Esophagus (tissue), 2 donors: ENCODE measurements at regions not wholly inside any gene's neighbourhood (a gene's known extent, or its start where the extent isn't known, plus 50 kb on each side); places are given as distances from the start of the nearest gene placed in this dataset.
A peak's percentile ranks its signal among the peaks of the same experiment; 100 is the strongest.

Experiments
- H3K27ac ChIP-seq, 2 donors: one replicate each; pipeline ENCODE4 v1.5.1; 2013; ENCODE audit warnings: low read depth in 2 of 2, mild to moderate bottlenecking in 2 of 2, inconsistent platforms in 1 of 2, low read length in 1 of 2, moderate library complexity in 1 of 2
- H3K27me3 ChIP-seq, 2 donors: one replicate each; pipeline ENCODE4 v1.6.1; 2013; ENCODE audit warnings: low read length in 2 of 2, control low read depth in 1 of 2, mild to moderate bottlenecking in 1 of 2; ENCODE audit not compliant: insufficient read depth in 2 of 2, control insufficient read depth in 1 of 2
- H3K36me3 ChIP-seq, 2 donors: one replicate each; pipeline ENCODE4 v1.6.1; 2013; ENCODE audit warnings: low read length in 1 of 2; ENCODE audit not compliant: control insufficient read depth in 2 of 2, insufficient read depth in 2 of 2
- H3K4me1 ChIP-seq, 2 donors: one replicate each; pipeline ENCODE4 v1.6.1; 2013; ENCODE audit warnings: low read length in 1 of 2; ENCODE audit not compliant: control insufficient read depth in 2 of 2, insufficient read depth in 2 of 2
- H3K4me3 ChIP-seq, 2 donors: one replicate each; pipeline ENCODE4 v1.5.1; 2013; ENCODE audit warnings: low read length in 2 of 2, mild to moderate bottlenecking in 2 of 2, low read depth in 1 of 2, moderate library complexity in 1 of 2
- H3K9me3 ChIP-seq, 2 donors: one replicate each; pipeline ENCODE4 v1.6.1; 2013; ENCODE audit warnings: mild to moderate bottlenecking in 2 of 2, low read depth in 1 of 2, low read length in 1 of 2, moderate library complexity in 1 of 2; ENCODE audit not compliant: control insufficient read depth in 2 of 2, insufficient read depth in 1 of 2
- WGBS, 2 donors: extraction: QIAGEN DNeasy Blood & Tissue Kit; methylation state at CpG; one replicate each; pipeline ENCODE4 v1.1.7; 2013; 5-methylcytosine and 5-hydroxymethylcytosine counted together
- donor health status: healthy with polysubstance abuse.
- donor health status: Bipolar disorder and iron deficiency.

DNA sequence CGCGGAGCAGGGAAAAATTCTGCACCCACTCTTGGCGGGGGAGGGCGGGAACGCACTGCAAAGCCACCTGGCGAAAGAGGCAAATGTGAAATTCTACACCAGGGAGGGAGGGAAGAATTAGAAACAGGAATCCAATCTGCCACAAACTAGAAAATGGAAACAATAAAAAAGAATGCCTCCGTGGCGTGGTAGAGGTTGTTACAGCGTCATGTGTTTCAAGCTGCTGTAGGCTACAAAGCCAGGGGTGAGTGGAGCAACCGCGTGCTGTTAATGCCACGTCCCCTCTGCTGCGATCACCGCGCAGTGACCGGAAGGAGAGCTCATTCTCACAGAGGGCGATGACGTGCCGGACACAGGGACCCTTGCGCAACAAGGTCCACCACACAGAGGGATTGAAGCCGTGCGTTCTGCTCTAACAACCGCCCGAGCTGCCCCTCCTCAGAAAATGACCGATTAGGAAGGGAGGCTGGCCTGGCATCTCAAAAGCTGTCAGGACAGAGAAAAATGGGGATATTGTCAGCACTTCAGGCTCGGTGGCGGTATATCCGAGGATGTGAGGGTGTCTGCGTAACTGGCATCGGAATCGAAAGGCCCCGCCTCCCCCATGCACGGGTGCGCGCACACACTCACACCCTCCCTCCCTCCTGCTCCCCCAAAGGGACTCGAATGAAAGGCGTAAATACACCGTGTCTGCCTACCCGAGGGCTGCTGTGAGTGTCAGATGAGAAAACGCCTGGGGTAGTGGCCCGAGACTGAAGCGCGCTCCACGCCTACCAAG is 70.8 kb upstream of the TNRC6C start:
- WGBS, 2 donors: 2% methylated on average over 44 of the region's 44 CpGs
- Histone ChIP-seq H3K36me3 (no peaks in the 10 kb centered on the region), H3K4me1 (peaks cover 0 to 7% of the 10 kb centered on the region in 2 donors), H3K9me3 (no peaks in the 10 kb centered on the region), H3K4me3 (peak overlapping the region; percentile 44 to 49), H3K27me3 (no peaks in the 10 kb centered on the region), H3K27ac (peak overlapping the region; percentile 35 to 69)

DNA sequence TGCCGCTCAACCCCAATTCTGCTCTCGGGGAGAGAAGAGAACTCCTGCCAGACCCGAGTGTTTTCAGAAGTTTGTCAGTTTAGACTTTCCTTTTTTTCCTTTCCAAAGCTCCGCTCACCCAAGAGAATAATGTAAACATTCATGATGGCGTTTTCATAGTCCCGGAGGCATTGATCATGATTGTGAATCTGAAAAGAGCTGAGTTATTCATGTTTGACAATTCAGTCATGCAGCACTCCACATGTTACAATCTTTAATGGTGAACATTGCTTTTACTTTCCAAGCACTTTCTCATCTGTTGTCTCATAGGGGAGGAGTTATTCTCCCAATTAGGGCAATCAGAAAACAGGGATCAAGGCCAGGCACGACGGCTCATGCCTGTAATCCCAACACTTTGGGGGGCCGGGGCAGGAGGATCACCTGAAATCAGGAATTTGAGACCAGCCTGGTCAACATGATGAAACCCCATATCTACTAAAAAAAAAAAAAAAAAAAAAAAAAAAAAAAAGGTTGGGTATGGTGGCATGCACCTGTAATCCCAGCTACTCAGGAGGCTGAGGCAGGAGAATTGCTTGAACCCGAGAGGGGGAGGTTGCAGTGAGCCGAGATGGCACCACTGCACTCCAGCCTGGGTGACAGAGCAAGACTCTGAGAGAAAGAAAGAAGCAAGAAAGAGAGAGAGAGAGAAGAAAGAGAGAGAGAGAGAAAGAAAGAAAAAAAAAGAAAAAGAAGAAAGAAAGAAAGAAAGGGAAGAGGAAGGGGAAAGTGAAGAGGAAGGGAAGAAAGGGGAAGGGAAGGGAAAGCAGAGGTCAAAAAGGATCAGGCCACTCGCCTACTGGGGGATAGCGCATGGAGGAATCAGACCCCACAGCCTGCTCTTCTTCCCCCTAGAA is 70.0 kb upstream of the TNRC6C start:
- no peaks in the 10 kb centered on the region for H3K36me3 ChIP-seq
- 36 to 37% methylated on average over 13 of the region's 13 CpGs for WGBS, 2 donors
- H3K9me3 ChIP-seq: no peaks in the 10 kb centered on the region
- H3K4me1 ChIP-seq: peaks cover 0 to 3% of the 10 kb centered on the region in 2 donors
- peak overlapping the region; percentile 35 to 69 for H3K27ac ChIP-seq
- H3K27me3 ChIP-seq: no peaks in the 10 kb centered on the region
- H3K4me3 ChIP-seq: peak overlapping the region; percentile 44 to 49

DNA sequence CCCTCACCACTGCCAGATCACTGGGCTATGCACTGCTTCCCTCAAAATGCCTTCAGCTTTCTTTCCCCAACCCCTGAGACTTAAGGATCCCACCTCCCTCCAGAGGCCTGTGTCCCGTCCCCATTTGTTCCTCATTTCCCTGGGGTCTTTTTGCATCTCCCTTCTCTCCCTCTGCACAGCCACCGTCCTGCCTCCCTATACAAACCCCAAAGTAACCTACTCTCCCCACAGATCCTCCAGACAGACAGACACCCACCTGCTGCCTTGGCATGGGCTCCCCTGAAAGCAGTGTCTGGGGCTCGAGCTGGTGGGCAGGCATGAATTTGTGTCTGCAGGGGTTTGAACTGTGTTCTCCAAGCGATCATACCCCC is 69.4 kb upstream of the TNRC6C start:
- Histone ChIP-seq H3K27ac (no peak overlapping the region), H3K27me3 (no peaks in the 10 kb centered on the region), H3K4me3 (no peak overlapping the region), H3K9me3 (no peaks in the 10 kb centered on the region), H3K4me1 (peaks cover 0 to 3% of the 10 kb centered on the region in 2 donors), H3K36me3 (no peaks in the 10 kb centered on the region)
- WGBS, 2 donors: 85 to 88% methylated on average over 4 of the region's 4 CpGs

GRCh38 chr17:77889866-77890760 is 68.4 kb upstream of the TNRC6C start:
- 83 to 87% methylated on average over 28 of the region's 28 CpGs for whole genome bisulfite sequencing, 2 donors
- Histone ChIP-seq H3K4me3 (no peak overlapping the region), H3K9me3 (no peaks in the 10 kb centered on the region), H3K27me3 (no peaks in the 10 kb centered on the region), H3K36me3 (no peaks in the 10 kb centered on the region), H3K4me1 (peaks cover 0 to 3% of the 10 kb centered on the region in 2 donors), H3K27ac (no peak overlapping the region)

DNA sequence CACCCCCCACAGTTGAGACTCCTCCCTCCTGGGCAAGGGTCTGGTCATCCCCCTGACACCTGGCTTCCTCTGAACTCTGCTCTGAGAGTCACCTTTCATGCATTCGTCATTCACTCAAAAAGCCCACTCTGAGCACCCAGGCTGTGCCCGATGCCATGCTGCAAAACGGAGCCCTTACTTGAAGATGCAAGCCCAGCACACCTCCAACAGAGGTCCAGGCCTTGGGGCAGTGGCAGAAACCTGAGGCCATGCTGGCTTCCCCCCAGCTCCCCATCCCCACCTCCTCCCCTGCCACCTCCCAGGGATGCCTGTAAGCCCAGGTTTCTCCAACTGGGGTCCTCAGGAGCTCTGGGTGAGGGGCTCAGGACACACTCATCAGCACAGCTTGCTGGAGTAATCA is 67.7 kb upstream of the TNRC6C start:
- Histone ChIP-seq H3K9me3 (no peaks in the 10 kb centered on the region), H3K27me3 (no peaks in the 10 kb centered on the region)
- 88 to 89% methylated on average over 3 of the region's 3 CpGs for WGBS, 2 donors

DNA sequence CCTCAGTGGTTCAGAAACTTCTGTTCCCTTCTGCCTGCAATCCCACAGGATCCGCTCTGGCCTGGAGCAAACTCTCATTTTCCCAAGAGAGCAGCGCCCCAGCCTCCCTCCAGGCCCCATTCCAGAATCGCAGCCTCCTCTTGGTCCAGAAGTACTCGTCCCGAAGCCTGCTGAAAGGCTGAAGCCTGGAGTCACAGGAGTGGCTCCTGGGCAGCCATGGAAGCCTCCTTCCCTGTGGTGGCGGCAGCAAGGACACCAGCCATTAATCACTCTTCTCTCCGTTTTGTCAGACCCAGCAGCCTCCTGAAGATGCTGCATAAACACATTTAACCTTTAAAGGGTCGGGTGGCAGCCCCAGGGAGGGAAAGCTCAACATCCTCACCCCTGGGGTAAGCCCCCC is 66.9 kb upstream of the TNRC6C start:
- Histone ChIP-seq H3K4me3 (no peak overlapping the region), H3K27me3 (no peaks in the 10 kb centered on the region), H3K4me1 (peaks cover 0 to 3% of the 10 kb centered on the region in 2 donors), H3K9me3 (no peaks in the 10 kb centered on the region), H3K27ac (no peak overlapping the region), H3K36me3 (no peaks in the 10 kb centered on the region)
- 70% methylated on average over 8 of the region's 8 CpGs for WGBS, 2 donors

More for the DNA sequence above, 67.7 kb upstream of the TNRC6C start:
- Histone ChIP-seq H3K4me3 (no peak overlapping the region), H3K4me1 (peaks cover 0 to 3% of the 10 kb centered on the region in 2 donors), H3K36me3 (no peaks in the 10 kb centered on the region), H3K27ac (no peak overlapping the region)

- Histone ChIP-seq H3K27me3 (no peaks in the 10 kb centered on the region), H3K4me1 (peaks cover 0 to 3% of the 10 kb centered on the region in 2 donors), H3K4me3 (no peak overlapping the region), H3K36me3 (no peaks in the 10 kb centered on the region), H3K27ac (no peak overlapping the region), H3K9me3 (no peaks in the 10 kb centered on the region)
- 87% methylated on average over 7 of the region's 7 CpGs for WGBS, 2 donors
Observed at GRCh38 chr17:77892031-77892430, 66.5 kb upstream of the TNRC6C start.

GRCh38 chr17:77892469-77893143 is 65.9 kb upstream of the TNRC6C start:
- Histone ChIP-seq H3K4me1 (peaks cover 0 to 1% of the 10 kb centered on the region in 2 donors), H3K36me3 (no peaks in the 10 kb centered on the region), H3K9me3 (no peaks in the 10 kb centered on the region), H3K27me3 (no peaks in the 10 kb centered on the region), H3K27ac (no peak overlapping the region), H3K4me3 (no peak overlapping the region)
- 82% methylated on average over 22 of the region's 22 CpGs for WGBS, 2 donors
